Upper lobe of left lung (tissue), 6 donors: ENCODE measurements at regions not wholly inside any gene's neighbourhood (a gene's known extent, or its start where the extent isn't known, plus 50 kb on each side); places are given as distances from the start of the nearest gene placed in this dataset.

Experiments
- ATAC-seq, 2 donors: fragments of 200-7000 bp; cut with Tn5 transposase; one replicate each; pipeline ENCODE4 v1.9.1; 2022; ENCODE audit warnings: mild to moderate bottlenecking in 2 of 2, moderate library complexity in 2 of 2; ENCODE audit not compliant: low FRiP score in 2 of 2
- DNase-seq, 2 donors: peaks; one replicate each; pipeline ENCODE4 v3.0.0-alpha.2; 2019 to 2020
- H3K27ac ChIP-seq, 4 donors: fragments of 200-600 bp; sonication (generic); one replicate each; pipeline ENCODE4 v1.5.1; 2016 to 2019
- H3K27me3 ChIP-seq, 4 donors: fragments of 200-600 bp; sonication (generic); one replicate each; pipeline ENCODE4 v1.5.1; 2017 to 2019
- H3K36me3 ChIP-seq, 4 donors: fragments of 200-600 bp; sonication (generic); one replicate each; pipeline ENCODE4 v1.5.1; 2016 to 2019
- H3K4me1 ChIP-seq, 4 donors: fragments of 200-600 bp; sonication (generic); one replicate each; pipeline ENCODE4 v1.5.1; 2018 to 2019
- H3K4me3 ChIP-seq, 4 donors: fragments of 200-600 bp; sonication (generic); one replicate each; pipeline ENCODE4 v1.5.1; 2017 to 2019; ENCODE audit warnings: mild to moderate bottlenecking in 2 of 4, moderate library complexity in 1 of 4
- H3K9me3 ChIP-seq, 4 donors: fragments of 200-600 bp; sonication (generic); one replicate each; pipeline ENCODE4 v1.5.1; 2018 to 2019
- CTCF ChIP-seq, 6 experiments: fragments of 450-650 bp in 4 of 6; fragments of 200-600 bp in 2 of 6; sonication (generic) in 2 of 6; IDR thresholded peaks; one replicate each; pipeline ENCODE4 v1.5.1; 2016 to 2019; ENCODE audit warnings: antibody characterized with exemption in 6 of 6
- EP300 ChIP-seq, 4 donors: sonication (generic); formaldehyde crosslinking; IDR thresholded peaks; one replicate each; pipeline ENCODE4 v1.5.1; 2017; ENCODE audit warnings: antibody characterized with exemption in 4 of 4, control low read depth in 2 of 4
- POLR2A ChIP-seq, 4 donors: fragments of 450-650 bp; IDR thresholded peaks; one replicate each; pipeline ENCODE4 v1.5.1; 2016 to 2017; ENCODE audit warnings: antibody characterized with exemption in 4 of 4, mild to moderate bottlenecking in 2 of 4
- POLR2AphosphoS5 ChIP-seq, 2 donors: sonication (generic); formaldehyde crosslinking; IDR thresholded peaks; one replicate each; pipeline ENCODE4 v1.5.1; 2017; ENCODE audit warnings: antibody characterized with exemption in 2 of 2
- WGBS, 2 donors: methylation state at CpG; one replicate each; pipeline ENCODE4 v1.1.5; 2017 to 2018; 5-methylcytosine and 5-hydroxymethylcytosine counted together
- donor health status: DM: no; HTN: no; CAD: no; lungs with moderate emphysema.
- donor health status: DM: no; HTN: yes; CAD: no; lungs with severe emphysema.

- Histone ChIP-seq H3K27me3 (no peaks in the 10 kb centered on the region), H3K4me3 (no peak overlapping the region), H3K4me1 (peaks cover 5 to 14% (median 8%) of the 10 kb centered on the region in 4 donors), H3K36me3 (no peaks in the 10 kb centered on the region), H3K9me3 (no peaks in the 10 kb centered on the region), H3K27ac (no peak overlapping the region)
- WGBS, 2 donors: 67 to 75% methylated on average over 1 to 2 of the region's 2 CpGs
- TF ChIP-seq EP300 (IDR thresholded peaks at IDR 0.05) (no peak), CTCF (IDR thresholded peaks at IDR 0.05) (no peak), POLR2AphosphoS5 (IDR thresholded peaks at IDR 0.05) (no peak), POLR2A (IDR thresholded peaks at IDR 0.05) (no peak)
- no peak for ATAC-seq
- no peak for DNase-seq
Observed at GRCh38 chr4:74635490-74636123, 158.7 kb downstream of the BTC start.

GRCh38 chr4:74638001-74638400 is 156.3 kb downstream of the BTC start:
- no peak for ATAC-seq
- peaks cover 0 to 5% (median 2%) of the 10 kb centered on the region in 4 donors for H3K4me1 ChIP-seq
- TF ChIP-seq POLR2AphosphoS5 (IDR thresholded peaks at IDR 0.05) (no peak), CTCF (IDR thresholded peaks at IDR 0.05) (no peak), POLR2A (IDR thresholded peaks at IDR 0.05) (no peak), EP300 (IDR thresholded peaks at IDR 0.05) (no peak)
- H3K4me3 ChIP-seq: no peak overlapping the region
- no peak for DNase-seq
- no peaks in the 10 kb centered on the region for H3K9me3 ChIP-seq
- 79 to 91% methylated on average over 1 of the region's 1 CpG for WGBS, 2 donors
- H3K27ac ChIP-seq: no peak overlapping the region
- H3K36me3 ChIP-seq: no peaks in the 10 kb centered on the region
- no peaks in the 10 kb centered on the region for H3K27me3 ChIP-seq

GRCh38 chr4:74638689-74639088 is 155.6 kb downstream of the BTC start:
- ATAC-seq: no peak
- no peaks in the 10 kb centered on the region for H3K27me3 ChIP-seq

GRCh38 chr4:74640111-74640903 is 154.0 kb downstream of the BTC start:
- 69 to 85% methylated on average over 4 of the region's 4 CpGs for WGBS, 2 donors
- TF ChIP-seq POLR2AphosphoS5 (IDR thresholded peaks at IDR 0.05) (no peak), EP300 (IDR thresholded peaks at IDR 0.05) (no peak), CTCF (IDR thresholded peaks at IDR 0.05) (no peak), POLR2A (IDR thresholded peaks at IDR 0.05) (no peak)
- ATAC-seq (peak in 1 of 2 donors; percentile 36), DNase-seq (no peak)
- Histone ChIP-seq H3K9me3 (no peaks in the 10 kb centered on the region), H3K27me3 (no peaks in the 10 kb centered on the region), H3K27ac (no peak overlapping the region), H3K36me3 (no peaks in the 10 kb centered on the region), H3K4me3 (no peak overlapping the region), H3K4me1 (peaks cover 0 to 4% (median 0%) of the 10 kb centered on the region in 4 donors)

More at GRCh38 chr4:74638689-74639088, 155.6 kb downstream of the BTC start:
- H3K27ac ChIP-seq: no peak overlapping the region
- no peak for TF ChIP-seq POLR2A (IDR thresholded peaks at IDR 0.05)
- no peak for TF ChIP-seq EP300 (IDR thresholded peaks at IDR 0.05)
- no peak for TF ChIP-seq CTCF (IDR thresholded peaks at IDR 0.05)
- TF ChIP-seq POLR2AphosphoS5 (IDR thresholded peaks at IDR 0.05): no peak
- H3K9me3 ChIP-seq: no peaks in the 10 kb centered on the region
- H3K36me3 ChIP-seq: no peaks in the 10 kb centered on the region
- WGBS, 2 donors: 69 to 80% methylated on average over 3 of the region's 3 CpGs
- no peak for DNase-seq
- H3K4me3 ChIP-seq: no peak overlapping the region
- peaks cover 0 to 4% (median 0%) of the 10 kb centered on the region in 4 donors for H3K4me1 ChIP-seq
